ENCODE measurements at regions not wholly inside any gene's neighbourhood (a gene's known extent, or its start where the extent isn't known, plus 50 kb on each side); places are given as distances from the start of the nearest gene placed in this dataset.

DNA sequence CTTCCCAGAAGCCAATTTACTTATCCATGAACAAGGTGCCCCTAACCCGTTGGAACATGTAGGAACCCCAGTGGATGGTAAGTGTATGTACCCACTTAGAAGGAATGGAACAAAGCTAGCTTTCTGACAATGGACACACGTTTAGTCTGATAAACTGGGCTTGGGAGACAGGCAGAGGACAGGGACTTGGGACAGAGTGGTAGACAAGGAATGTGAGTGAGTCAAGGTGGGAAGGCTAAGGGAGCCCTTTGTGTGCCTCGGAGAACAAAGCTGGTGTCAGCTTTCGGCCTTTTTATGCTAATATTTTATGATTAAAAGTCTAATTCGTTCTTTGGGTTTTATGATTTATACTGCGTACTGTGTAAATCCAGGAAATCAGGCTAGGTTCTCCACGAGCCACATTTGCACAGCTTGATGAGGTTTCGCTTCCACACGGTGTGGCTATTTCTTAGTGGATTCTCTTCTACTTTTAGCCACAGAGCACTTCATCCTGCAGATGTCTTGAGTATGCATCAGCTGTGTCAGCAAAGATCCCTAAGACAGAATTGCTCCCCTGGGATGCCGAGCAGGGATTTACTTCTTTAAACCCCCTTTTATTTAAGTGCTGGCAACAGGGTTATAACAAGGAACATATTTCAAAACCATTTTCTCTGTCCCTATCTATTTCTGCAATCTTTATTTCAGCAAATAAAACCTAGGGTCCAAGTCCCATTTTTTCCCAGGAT, 258.5 kb downstream of the DLEU7 start:
- intact Hi-C loops (cut with micrococcal nuclease; ENCODE audit: unreplicated experiment) = no loop called here
- BruUV-seq (replicated peaks) = no TSS peak
- Histone ChIP-seq H3K4me3 (ENCODE audit: low read depth, low read length, poor library complexity, severe bottlenecking) (no peak overlapping the region), H3K9me3 (ENCODE audit: low read depth, low read length, poor library complexity, severe bottlenecking) (no peaks in the 10 kb centered on the region), H3K36me3 (ENCODE audit: insufficient read depth, low read length, poor library complexity, severe bottlenecking) (no peaks in the 10 kb centered on the region), H3K27me3 (replicated peaks; ENCODE audit: insufficient read depth, low read depth, low read length, poor library complexity) (no peaks in the 10 kb centered on the region), H3K4me1 (ENCODE audit: insufficient read depth, low read length, poor library complexity, severe bottlenecking) (no peaks in the 10 kb centered on the region), H3K27ac (ENCODE audit: low read depth, low read length, poor library complexity, severe bottlenecking) (no peak overlapping the region)
- CTCF ChIA-PET = no interaction called here
- DNase-seq (ENCODE audit: low spot score) = peak; percentile 63
- POLR2A ChIA-PET (ENCODE audit: low non-redundant PET) = no interaction called here
- TF ChIP-seq, protein P1, sequence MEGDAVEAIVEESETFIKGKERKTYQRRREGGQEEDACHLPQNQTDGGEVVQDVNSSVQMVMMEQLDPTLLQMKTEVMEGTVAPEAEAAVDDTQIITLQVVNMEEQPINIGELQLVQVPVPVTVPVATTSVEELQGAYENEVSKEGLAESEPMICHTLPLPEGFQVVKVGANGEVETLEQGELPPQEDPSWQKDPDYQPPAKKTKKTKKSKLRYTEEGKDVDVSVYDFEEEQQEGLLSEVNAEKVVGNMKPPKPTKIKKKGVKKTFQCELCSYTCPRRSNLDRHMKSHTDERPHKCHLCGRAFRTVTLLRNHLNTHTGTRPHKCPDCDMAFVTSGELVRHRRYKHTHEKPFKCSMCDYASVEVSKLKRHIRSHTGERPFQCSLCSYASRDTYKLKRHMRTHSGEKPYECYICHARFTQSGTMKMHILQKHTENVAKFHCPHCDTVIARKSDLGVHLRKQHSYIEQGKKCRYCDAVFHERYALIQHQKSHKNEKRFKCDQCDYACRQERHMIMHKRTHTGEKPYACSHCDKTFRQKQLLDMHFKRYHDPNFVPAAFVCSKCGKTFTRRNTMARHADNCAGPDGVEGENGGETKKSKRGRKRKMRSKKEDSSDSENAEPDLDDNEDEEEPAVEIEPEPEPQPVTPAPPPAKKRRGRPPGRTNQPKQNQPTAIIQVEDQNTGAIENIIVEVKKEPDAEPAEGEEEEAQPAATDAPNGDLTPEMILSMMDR (conservative IDR thresholded peaks at IDR 0.05; ENCODE audit: low read depth, low read length) = no peak
- no peak for TF ChIP-seq EZH2 (IDR thresholded peaks at IDR 0.05; ENCODE audit: borderline replicate concordance, low read depth, low read length, poor library complexity, severe bottlenecking)

DNA sequence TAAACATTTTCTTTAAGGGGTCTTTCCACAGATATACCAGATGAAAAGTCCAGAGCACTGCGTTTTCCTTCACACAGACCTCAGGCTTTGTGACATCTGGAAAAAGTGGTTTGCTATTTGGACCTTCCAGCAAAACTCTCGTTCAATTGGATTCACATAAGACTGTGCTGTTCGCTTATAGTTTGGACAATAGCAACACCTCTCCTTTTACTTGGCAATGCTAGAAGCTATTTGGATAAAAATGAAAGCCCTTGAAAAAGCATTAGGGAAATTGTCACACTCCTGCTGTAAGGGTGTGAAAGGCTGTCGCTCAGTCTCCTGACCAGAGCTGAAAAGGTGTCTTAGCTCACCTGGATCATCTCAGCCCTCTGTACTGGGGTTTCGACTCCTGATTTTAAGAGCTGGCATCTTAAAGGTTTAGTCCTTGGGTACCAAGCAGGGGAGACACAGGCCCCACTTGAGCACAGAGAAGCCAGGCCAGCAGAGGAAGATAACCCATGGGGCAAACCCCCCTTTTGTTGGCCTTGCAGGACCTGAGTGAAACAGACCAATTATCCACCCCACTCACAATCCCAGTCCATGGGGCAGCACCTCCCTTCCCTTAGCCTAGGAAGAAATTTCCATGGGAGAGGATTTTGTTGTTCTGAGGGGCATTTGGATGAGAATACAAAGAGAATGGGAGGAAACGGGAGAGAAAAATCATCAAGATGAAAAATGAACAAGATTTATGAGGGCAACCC, 257.6 kb downstream of the DLEU7 start:
- DNase-seq (ENCODE audit: low spot score) = no peak
- no TSS peak for BruUV-seq (replicated peaks)

DNA sequence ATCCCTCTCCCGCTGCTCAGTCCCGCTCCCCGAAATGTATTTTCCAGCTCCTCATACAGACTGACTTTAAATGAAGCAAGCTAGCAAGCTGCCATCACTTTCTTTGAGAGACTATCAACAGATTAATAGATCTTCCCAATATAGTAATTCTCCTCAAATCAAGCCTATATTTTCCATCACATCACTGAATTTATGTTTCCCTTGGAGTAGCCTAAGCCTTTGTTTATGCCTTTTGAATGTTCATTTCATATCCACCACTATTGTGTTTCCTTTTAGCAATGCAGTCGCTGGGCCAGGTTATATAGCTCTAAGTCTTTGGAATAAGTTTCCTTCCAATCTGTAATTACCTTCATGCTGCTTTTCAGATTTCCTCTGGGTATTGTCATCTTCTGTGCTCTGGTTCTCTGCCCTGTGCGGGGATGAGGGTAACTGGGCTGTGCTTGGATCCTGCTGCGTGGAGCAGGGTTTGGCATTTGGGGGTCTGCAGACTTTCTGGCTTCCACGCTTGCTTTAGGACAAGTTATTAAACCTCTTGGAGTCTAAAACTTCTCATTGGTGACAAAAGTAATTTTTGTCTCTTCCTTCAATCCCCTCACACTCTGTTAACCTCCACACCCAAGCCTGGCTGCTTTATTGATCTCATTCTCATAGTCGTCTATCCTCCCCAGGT, 256.9 kb downstream of the DLEU7 start:
- no peak overlapping the region for H3K27ac ChIP-seq (ENCODE audit: low read depth, low read length, poor library complexity, severe bottlenecking)
- no peaks in the 10 kb centered on the region for H3K4me1 ChIP-seq (ENCODE audit: insufficient read depth, low read length, poor library complexity, severe bottlenecking)
- H3K4me3 ChIP-seq (ENCODE audit: low read depth, low read length, poor library complexity, severe bottlenecking) = no peak overlapping the region
- CTCF ChIA-PET = no interaction called here
- DNase-seq (ENCODE audit: low spot score) = no peak
- no peaks in the 10 kb centered on the region for H3K9me3 ChIP-seq (ENCODE audit: low read depth, low read length, poor library complexity, severe bottlenecking)
- no peaks in the 10 kb centered on the region for H3K36me3 ChIP-seq (ENCODE audit: insufficient read depth, low read length, poor library complexity, severe bottlenecking)
- H3K27me3 ChIP-seq (replicated peaks; ENCODE audit: insufficient read depth, low read depth, low read length, poor library complexity) = no peaks in the 10 kb centered on the region
- intact Hi-C loops (cut with micrococcal nuclease; ENCODE audit: unreplicated experiment) = no loop called here
- BruUV-seq (replicated peaks) = no TSS peak
- TF ChIP-seq, protein P1 (conservative IDR thresholded peaks at IDR 0.05; ENCODE audit: low read depth, low read length) = no peak
- TF ChIP-seq EZH2 (IDR thresholded peaks at IDR 0.05; ENCODE audit: borderline replicate concordance, low read depth, low read length, poor library complexity, severe bottlenecking) = no peak
- POLR2A ChIA-PET (ENCODE audit: low non-redundant PET) = no interaction called here

More for the DNA sequence above, 257.6 kb downstream of the DLEU7 start:
- TF ChIP-seq, protein P1 (conservative IDR thresholded peaks at IDR 0.05; ENCODE audit: low read depth, low read length) = no peak
- no peak for TF ChIP-seq EZH2 (IDR thresholded peaks at IDR 0.05; ENCODE audit: borderline replicate concordance, low read depth, low read length, poor library complexity, severe bottlenecking)
- Histone ChIP-seq H3K27me3 (replicated peaks; ENCODE audit: insufficient read depth, low read depth, low read length, poor library complexity) (no peaks in the 10 kb centered on the region), H3K9me3 (ENCODE audit: low read depth, low read length, poor library complexity, severe bottlenecking) (no peaks in the 10 kb centered on the region), H3K4me1 (ENCODE audit: insufficient read depth, low read length, poor library complexity, severe bottlenecking) (no peaks in the 10 kb centered on the region), H3K27ac (ENCODE audit: low read depth, low read length, poor library complexity, severe bottlenecking) (no peak overlapping the region), H3K4me3 (ENCODE audit: low read depth, low read length, poor library complexity, severe bottlenecking) (no peak overlapping the region), H3K36me3 (ENCODE audit: insufficient read depth, low read length, poor library complexity, severe bottlenecking) (no peaks in the 10 kb centered on the region)
- ChIA-PET POLR2A (ENCODE audit: low non-redundant PET) (no interaction called here), CTCF (no interaction called here)
- intact Hi-C loops (cut with micrococcal nuclease; ENCODE audit: unreplicated experiment) = no loop called here
